RPMI8226 (cell line): ENCODE measurements at regions not wholly inside any gene's neighbourhood (a gene's known extent, or its start where the extent isn't known, plus 50 kb on each side); places are given as distances from the start of the nearest gene placed in this dataset.

Source experiments
- DNase-seq: peaks from one replicate; pipeline ENCODE4 v3.0.0-alpha.2; 2015

DNA sequence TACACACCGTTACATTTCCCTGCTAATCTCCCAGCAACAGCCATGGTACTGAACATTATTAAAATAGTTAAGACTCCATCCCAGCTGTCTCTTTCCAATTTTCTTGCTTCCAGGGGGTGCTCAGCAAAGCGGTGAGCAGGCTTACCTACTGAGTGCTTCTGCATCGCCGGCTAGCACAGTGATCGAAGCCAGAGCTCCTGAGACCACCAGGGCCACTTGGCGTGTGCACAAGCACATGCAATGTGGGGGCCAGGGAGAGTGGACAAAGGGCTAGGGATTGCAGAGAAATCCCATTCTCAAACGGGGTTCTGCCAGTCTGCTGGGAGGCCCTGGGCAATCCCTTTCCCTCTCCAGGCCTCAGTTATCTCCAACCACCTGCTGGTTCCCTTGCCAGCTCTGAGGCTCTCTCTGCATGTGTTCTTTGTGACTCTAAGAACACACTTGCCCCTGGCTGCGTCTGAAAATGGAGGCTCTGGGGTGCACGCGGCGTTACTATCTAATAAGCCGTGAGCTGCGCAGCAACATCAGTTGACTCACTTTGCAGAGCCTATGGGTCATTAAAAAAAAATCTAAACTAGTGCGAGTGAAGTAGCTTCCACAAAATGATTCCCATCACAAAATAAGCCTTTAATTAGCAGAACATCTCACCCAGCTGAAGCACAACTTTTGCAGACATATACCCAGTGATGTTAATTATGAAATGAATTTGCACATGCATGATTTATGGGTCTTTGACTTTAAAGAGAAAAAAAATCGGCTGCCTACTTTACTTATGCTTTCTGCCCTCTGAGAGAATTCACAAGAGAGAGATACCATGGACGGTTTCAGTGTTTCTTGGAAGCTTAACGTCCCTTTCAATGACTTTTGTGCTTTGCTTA is 271.5 kb downstream of the TLE3 start:
- DNase-seq, result no peak

GRCh38 chr15:69826819-69827175 is 270.9 kb downstream of the TLE3 start:
- DNase-seq, result no peak

GRCh38 chr15:69827751-69828150 is 270.0 kb downstream of the TLE3 start:
- DNase-seq, result no peak

- no peak for DNase-seq
Measured at GRCh38 chr15:69828181-69828828, 269.4 kb downstream of the TLE3 start.

GRCh38 chr15:69829974-69830373 is 267.7 kb downstream of the TLE3 start:
- no peak for DNase-seq

- no peak for DNase-seq
Measured at GRCh38 chr15:69830430-69830829, 267.3 kb downstream of the TLE3 start.

DNA sequence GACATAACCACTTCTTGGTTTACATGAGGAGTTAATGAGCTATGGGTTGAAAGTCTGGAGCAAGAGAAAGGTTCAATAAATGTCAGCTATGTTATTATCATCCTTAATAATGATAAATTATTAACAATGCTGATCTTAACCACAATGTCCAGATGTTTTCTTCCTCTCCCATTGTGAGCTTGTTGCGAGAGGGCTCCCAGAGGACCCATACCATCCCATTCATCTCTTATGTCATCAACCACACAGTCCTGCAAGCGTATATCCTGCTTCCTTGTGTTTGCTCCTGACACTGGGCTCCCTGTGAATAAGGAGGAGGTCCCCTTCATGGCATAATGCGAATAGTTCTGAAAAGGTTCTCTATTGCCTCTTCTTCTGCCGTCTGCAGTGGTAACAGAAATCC is 266.8 kb downstream of the TLE3 start:
- DNase-seq, result no peak

DNA sequence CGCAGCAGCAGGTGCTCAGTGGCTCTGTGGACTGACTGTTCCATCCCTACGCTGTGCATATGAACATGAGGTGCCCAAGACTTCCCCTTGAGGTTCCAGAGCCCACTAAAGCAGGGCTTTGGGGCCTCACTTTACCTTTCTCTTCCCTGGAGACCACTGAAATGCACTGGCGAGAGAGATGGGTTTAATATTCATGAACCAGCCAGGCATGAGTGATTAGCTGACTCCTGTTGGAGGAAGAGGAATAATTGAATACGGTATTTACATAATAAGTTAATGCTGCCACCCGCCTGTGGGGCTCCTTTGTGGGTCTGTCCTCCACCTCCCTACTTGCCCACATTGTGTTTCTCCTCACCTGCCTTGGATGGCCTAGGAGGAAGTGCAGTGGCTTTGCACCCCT is 263.4 kb downstream of the TLE3 start:
- DNase-seq, result no peak

DNA sequence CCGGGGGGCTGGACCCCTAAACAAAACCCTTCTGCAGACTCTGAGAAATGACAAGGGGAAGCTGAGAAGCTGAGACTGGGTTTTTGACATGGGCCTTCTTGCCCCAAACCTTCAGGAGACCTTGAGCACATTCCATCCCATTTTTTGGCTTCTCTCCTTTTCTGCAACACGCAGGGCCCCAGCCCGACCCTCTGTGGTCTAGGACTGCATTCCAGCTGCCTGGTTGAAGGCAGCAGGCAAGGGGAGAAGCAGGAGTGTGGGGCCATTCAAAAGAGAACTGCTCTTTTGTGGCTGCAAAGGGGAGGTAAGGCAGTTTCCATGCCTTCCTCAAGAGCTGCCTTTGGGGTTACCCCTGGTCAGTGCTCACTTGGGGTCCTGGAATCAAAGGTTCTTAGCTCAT is 263.0 kb downstream of the TLE3 start:
- no peak for DNase-seq

DNA sequence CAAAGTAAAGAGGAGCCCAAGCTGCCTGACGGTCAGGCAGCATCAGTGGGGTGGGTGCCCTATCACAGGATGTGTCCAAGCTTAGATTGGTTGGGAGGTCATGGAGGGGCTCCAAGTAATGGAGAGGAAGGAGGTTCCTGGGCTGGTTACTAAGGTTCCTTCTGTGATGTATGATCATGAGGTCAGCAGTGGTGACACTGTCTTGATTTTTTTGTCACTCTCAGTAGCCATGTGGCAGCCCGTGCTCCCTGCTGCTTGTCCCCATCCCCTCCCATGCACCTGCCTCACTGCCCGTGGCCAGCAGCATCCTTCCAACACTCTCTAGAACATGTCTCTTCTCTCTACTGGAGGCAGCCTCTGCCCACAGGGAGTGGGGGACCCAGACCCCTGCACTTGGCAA is 261.7 kb downstream of the TLE3 start:
- no peak for DNase-seq

GRCh38 chr15:69836526-69837230 is 261.0 kb downstream of the TLE3 start:
- DNase-seq, result no peak

DNA sequence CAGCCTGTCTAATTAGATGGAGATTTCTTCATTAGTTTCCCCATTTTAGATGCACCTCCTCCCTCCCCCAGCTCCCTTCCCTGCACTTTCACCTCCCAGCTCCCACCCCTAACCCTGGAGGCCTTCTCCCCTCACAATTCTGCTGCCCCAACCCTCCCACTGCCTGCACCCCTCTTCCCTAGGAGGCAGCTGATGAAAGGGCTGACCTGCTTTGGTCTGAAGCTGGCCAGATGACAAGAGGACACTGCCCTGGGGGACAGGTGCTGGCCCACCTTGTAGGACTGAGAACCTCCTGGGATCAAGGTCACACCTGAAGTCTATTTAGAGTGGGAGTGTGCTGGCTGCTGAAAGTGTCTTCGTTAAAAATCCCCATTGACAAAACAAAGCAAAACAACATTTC is 259.4 kb downstream of the TLE3 start:
- DNase-seq, result no peak

GRCh38 chr15:69838994-69839393 is 258.7 kb downstream of the TLE3 start:
- no peak for DNase-seq

DNA sequence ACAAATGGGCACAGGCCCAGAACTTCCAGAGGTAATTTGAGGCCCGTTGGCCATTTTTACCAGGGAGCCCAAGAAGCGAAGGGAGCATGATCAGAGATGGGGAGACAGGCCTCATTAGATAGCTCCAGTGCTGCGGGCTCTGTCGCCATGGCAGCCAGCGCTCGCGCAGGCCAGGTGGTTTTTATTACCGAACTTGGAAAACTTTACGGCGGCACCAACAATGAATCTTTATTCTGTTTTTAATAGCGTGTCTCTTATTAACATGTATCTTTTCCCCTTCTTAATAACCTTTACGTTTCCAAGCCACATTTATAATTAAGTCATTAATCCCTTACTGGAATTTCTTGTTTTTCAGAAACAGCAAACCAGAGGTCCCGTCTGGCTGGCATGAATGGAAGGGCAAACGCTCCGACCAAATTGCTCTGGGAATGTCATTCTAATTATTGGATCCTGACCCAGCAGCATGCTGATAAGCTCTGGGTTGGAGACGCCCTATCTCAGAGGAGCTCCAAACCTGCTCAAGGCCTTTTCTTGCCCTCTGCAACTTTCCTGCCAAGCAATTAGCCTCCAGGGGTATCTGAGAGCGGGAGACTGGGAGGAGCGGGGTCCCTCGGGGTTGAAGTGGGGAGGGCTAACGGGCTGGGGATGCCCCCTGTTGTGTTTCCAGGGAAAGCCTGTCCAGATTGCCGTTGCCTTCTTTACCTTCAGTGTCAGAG is 256.4 kb downstream of the TLE3 start:
- no peak for DNase-seq

DNA sequence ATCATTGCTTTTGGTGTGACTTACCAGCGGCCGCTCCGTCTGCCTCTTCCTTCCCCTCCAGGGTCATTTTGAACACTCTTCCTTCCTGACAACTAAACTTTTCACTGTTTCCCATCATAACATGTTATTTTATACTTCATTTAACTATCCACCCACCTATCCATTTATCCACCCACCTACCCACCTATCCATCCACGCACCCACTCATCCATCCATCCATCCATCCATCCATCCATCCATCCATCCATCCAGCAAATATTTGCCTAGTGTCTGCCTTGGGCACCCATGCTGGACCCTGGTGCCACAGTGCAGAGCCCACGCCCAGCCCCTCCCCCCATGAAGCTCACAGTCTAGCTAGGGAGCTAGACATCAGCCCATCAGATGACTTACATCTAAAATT is 254.9 kb downstream of the TLE3 start:
- no peak for DNase-seq

DNA sequence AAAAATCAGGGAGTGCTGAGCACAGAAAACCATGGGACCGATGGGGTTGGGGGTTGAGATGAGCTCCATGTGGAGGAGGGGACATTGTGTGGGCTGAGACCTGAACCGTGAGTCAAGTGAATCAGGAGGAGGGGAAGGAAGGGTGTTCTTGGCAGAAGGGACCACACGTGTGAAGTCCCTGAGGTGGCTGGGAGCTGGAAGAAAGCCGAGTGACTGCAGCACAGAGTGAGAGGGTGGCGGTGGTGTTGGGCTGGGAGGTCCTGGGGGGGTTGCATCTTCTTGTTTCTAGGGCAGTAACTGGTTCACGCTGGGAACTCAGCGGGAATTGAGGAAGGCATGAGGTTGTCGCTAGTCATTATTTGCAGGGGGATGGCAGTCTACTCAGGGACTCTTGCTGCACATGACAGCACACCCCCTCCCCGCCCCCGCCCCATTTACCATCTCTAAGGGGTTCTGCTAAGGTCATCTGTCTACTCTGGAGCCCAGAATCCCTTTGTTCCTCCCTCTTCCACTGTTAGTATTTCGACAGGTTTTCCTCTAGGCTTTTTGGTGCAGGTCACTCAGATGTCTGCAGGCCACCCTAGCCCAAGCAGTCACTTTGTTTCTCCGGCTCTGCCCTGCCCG is 254.3 kb downstream of the TLE3 start:
- no peak for DNase-seq

GRCh38 chr15:69843900-69844304 is 253.8 kb downstream of the TLE3 start:
- peak; percentile 33 for DNase-seq

GRCh38 chr15:69845159-69845558 is 252.6 kb downstream of the TLE3 start:
- no peak for DNase-seq

GRCh38 chr15:69847625-69848024 is 250.1 kb downstream of the TLE3 start:
- no peak for DNase-seq

- DNase-seq, result no peak
Measured at GRCh38 chr15:69848096-69848495, 249.6 kb downstream of the TLE3 start.

DNA sequence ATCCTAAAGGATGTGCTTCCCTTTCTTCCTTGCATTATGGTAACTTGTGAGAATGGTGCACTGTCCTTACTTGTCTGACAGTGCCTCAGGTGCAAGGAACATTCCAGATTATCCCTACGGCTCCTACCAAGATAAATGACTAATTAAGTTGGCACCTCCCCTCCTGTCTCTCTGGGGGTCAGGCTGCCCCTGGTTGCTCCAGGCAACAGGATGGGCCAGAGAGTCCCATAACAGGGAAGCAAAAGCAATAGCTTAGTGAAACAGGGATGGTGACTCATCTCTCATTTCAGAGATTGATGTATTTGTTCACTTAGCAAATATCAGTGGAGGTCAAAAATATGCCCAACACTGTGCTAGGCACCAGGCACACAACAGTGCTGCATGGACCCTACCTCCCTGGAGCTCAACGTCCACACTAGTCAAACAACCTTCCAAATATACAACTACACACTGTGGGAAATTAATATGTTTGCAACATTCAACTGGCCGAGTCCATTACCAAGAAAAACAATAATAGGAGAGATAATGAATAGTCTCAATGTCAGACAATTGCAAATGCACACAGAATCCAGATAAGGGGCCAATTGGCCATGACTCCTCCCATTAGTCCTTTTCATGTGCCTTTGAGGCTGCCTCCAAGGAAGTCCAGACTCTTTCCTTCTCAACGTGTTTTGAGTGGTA is 249.0 kb downstream of the TLE3 start:
- DNase-seq, result no peak

- no peak for DNase-seq
Measured at GRCh38 chr15:69849232-69849610, 248.5 kb downstream of the TLE3 start.
